ENCODE measurements at regions not wholly inside any gene's neighbourhood (a gene's known extent, or its start where the extent isn't known, plus 50 kb on each side); places are given as distances from the start of the nearest gene placed in this dataset.

DNA sequence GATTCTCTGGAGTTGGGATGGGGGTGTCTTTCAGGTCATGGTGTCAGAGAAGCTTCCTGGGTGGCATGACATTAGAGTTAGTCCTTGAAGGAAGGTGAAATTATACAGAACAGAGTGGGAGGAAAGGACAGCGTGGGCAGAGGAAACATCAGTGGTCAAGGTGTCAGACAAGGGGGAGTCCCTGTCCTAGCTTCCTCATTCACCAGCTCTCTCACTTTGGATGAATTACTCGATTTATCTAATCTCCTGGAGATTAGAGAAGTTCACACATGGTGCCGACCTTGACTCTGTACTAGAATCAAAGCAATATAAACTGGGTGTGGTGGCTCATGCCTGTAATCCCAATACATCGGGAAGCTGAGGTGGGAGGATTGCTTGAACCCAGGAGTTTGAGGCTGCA is 492.9 kb downstream of the VRK1 start:
- Histone ChIP-seq H3K36me3 (ENCODE audit: insufficient read depth, insufficient read length, low read length) (no peaks in the 10 kb centered on the region), H3K27me3 (ENCODE audit: insufficient read depth, insufficient read length) (no peaks in the 10 kb centered on the region), H3K4me1 (ENCODE audit: insufficient read depth, insufficient read length) (no peaks in the 10 kb centered on the region), H3K4me3 (ENCODE audit: insufficient read length, low read depth) (no peak overlapping the region), H3K9me3 (ENCODE audit: insufficient read depth, low read length) (no peaks in the 10 kb centered on the region), H3K9ac (ENCODE audit: insufficient read length, low read depth) (no peak overlapping the region)
- no peak for TF ChIP-seq YY1 (IDR thresholded peaks at IDR 0.05; ENCODE audit: insufficient read depth, insufficient read length)
- TF ChIP-seq SUZ12 (IDR thresholded peaks at IDR 0.05; ENCODE audit: extremely low read depth, insufficient read depth, insufficient read length) = no peak
- TF ChIP-seq ZNF274 (IDR thresholded peaks at IDR 0.05; ENCODE audit: low read depth, low read length) = no peak
- no peak for DNase-seq (ENCODE audit: low read depth, low spot score)

DNA sequence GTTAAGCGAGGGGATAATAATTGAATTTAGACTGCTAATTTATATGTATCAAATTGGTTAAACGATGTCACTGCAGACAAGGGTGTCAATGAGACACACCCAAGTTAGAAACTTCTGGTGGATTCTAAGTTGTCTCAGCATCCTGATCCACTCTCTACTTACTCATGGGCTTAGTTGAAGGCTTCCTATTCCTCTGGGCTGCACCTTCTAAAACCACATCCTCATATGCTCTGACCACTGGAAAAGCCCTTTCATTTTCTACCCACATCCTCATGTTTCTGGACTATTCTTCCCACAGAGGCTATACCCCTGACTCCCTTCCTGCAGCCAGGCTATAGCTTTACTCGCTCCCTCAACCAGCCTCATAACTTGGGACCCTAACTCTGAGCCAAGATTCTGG is 493.8 kb downstream of the VRK1 start:
- H3K27me3 ChIP-seq (ENCODE audit: insufficient read depth, insufficient read length) = no peaks in the 10 kb centered on the region
- H3K36me3 ChIP-seq (ENCODE audit: insufficient read depth, insufficient read length, low read length) = no peaks in the 10 kb centered on the region

DNA sequence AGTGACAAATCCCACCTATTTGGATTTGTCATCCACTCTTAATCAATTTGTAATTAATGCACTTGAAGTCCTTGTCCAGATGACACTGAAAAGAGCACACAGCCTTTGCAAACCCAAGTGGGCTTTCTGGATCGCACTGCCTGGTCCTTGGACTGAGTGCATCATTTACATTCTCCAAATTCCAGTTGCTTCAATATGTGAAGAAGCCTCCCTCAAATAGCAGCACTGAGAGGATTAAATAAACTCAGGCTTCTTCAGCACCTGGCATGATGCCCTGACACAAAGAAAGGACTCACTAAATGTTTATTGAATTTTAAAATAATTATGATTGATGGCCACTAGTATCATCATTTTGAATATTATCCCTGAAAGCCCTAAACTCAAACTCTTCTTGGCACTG is 496.5 kb downstream of the VRK1 start:
- Histone ChIP-seq H3K9ac (ENCODE audit: insufficient read length, low read depth) (no peak overlapping the region), H3K4me3 (ENCODE audit: insufficient read length, low read depth) (no peak overlapping the region), H3K4me1 (ENCODE audit: insufficient read depth, insufficient read length) (no peaks in the 10 kb centered on the region), H3K36me3 (ENCODE audit: insufficient read depth, insufficient read length, low read length) (no peaks in the 10 kb centered on the region), H3K27me3 (ENCODE audit: insufficient read depth, insufficient read length) (no peaks in the 10 kb centered on the region), H3K9me3 (ENCODE audit: insufficient read depth, low read length) (no peaks in the 10 kb centered on the region)
- TF ChIP-seq YY1 (IDR thresholded peaks at IDR 0.05; ENCODE audit: insufficient read depth, insufficient read length) = no peak
- DNase-seq (ENCODE audit: low read depth, low spot score) = no peak

More for the DNA sequence above, 493.8 kb downstream of the VRK1 start:
- Histone ChIP-seq H3K9me3 (ENCODE audit: insufficient read depth, low read length) (no peaks in the 10 kb centered on the region), H3K4me3 (ENCODE audit: insufficient read length, low read depth) (no peak overlapping the region), H3K9ac (ENCODE audit: insufficient read length, low read depth) (no peak overlapping the region), H3K4me1 (ENCODE audit: insufficient read depth, insufficient read length) (no peaks in the 10 kb centered on the region)
- DNase-seq (ENCODE audit: low read depth, low spot score) = no peak
- TF ChIP-seq ZNF274 (IDR thresholded peaks at IDR 0.05; ENCODE audit: low read depth, low read length) (no peak), SUZ12 (IDR thresholded peaks at IDR 0.05; ENCODE audit: extremely low read depth, insufficient read depth, insufficient read length) (no peak), YY1 (IDR thresholded peaks at IDR 0.05; ENCODE audit: insufficient read depth, insufficient read length) (no peak)

DNA sequence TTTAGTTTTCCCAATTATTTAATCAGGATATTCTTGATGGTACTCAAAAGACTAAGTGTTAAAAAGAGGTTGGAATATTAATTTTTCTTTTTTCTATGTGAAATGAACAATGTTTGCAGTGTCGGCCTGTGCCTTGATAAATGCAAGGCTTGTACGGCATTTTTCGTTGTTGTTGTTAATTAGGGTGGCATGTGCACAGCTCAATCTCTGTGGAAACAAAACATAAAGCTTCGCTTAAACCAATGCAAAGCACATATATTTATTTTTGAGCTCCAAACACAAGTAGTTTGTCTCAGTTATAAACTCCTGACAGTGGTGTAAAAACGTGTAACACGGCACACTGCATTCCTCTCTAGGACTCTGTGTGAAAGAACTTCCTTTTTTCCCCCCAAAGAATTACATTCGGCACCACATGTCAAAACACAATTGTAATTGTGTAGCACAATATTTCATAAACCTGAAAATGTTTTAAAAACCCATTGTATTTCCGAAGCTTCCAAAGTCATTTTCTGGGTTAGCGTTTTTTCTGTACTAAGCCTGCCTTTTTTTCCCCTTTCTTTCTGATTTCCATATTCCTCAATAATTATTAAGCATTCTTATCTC is 498.0 kb downstream of the VRK1 start:
- DNase-seq (ENCODE audit: low read depth, low spot score) = no peak
- Histone ChIP-seq H3K9ac (ENCODE audit: insufficient read length, low read depth) (no peak overlapping the region), H3K4me1 (ENCODE audit: insufficient read depth, insufficient read length) (no peaks in the 10 kb centered on the region), H3K27me3 (ENCODE audit: insufficient read depth, insufficient read length) (no peaks in the 10 kb centered on the region), H3K9me3 (ENCODE audit: insufficient read depth, low read length) (no peaks in the 10 kb centered on the region), H3K4me3 (ENCODE audit: insufficient read length, low read depth) (no peak overlapping the region), H3K36me3 (ENCODE audit: insufficient read depth, insufficient read length, low read length) (no peaks in the 10 kb centered on the region)
- TF ChIP-seq SUZ12 (IDR thresholded peaks at IDR 0.05; ENCODE audit: extremely low read depth, insufficient read depth, insufficient read length) = no peak
- no peak for TF ChIP-seq YY1 (IDR thresholded peaks at IDR 0.05; ENCODE audit: insufficient read depth, insufficient read length)
- no peak for TF ChIP-seq ZNF274 (IDR thresholded peaks at IDR 0.05; ENCODE audit: low read depth, low read length)

GRCh38 chr14:97296176-97296575 is 499.0 kb downstream of the VRK1 start:
- Histone ChIP-seq H3K27me3 (ENCODE audit: insufficient read depth, insufficient read length) (no peaks in the 10 kb centered on the region), H3K9me3 (ENCODE audit: insufficient read depth, low read length) (no peaks in the 10 kb centered on the region), H3K4me3 (ENCODE audit: insufficient read length, low read depth) (no peak overlapping the region), H3K9ac (ENCODE audit: insufficient read length, low read depth) (no peak overlapping the region), H3K36me3 (ENCODE audit: insufficient read depth, insufficient read length, low read length) (no peaks in the 10 kb centered on the region), H3K4me1 (ENCODE audit: insufficient read depth, insufficient read length) (no peaks in the 10 kb centered on the region)
- DNase-seq (ENCODE audit: low read depth, low spot score) = no peak
- no peak for TF ChIP-seq YY1 (IDR thresholded peaks at IDR 0.05; ENCODE audit: insufficient read depth, insufficient read length)
- no peak for TF ChIP-seq SUZ12 (IDR thresholded peaks at IDR 0.05; ENCODE audit: extremely low read depth, insufficient read depth, insufficient read length)
- TF ChIP-seq ZNF274 (IDR thresholded peaks at IDR 0.05; ENCODE audit: low read depth, low read length) = no peak

DNA sequence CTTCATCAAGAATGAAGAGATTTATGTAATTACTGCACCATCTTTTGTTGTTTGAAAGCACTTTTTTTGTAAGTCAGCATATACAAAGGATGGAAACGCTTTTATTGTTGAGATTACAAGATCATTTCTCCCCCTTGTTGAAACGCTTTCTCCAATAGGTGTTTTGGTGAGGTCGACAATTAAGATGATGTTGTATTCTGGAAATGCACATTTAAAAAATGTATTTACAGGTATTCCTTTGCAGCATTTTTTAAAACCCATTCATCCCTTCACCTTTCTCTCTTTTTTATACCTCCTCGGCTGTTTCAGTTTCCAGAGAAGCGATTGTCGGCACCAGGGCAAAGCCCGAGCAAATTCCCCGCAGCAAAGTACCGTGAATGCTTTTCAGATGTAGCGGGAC is 499.9 kb downstream of the VRK1 start:
- H3K9ac ChIP-seq (ENCODE audit: insufficient read length, low read depth) = no peak overlapping the region
- H3K4me3 ChIP-seq (ENCODE audit: insufficient read length, low read depth) = no peak overlapping the region
- H3K4me1 ChIP-seq (ENCODE audit: insufficient read depth, insufficient read length) = no peaks in the 10 kb centered on the region
- no peak for DNase-seq (ENCODE audit: low read depth, low spot score)
- no peaks in the 10 kb centered on the region for H3K36me3 ChIP-seq (ENCODE audit: insufficient read depth, insufficient read length, low read length)
- H3K9me3 ChIP-seq (ENCODE audit: insufficient read depth, low read length) = no peaks in the 10 kb centered on the region
- no peaks in the 10 kb centered on the region for H3K27me3 ChIP-seq (ENCODE audit: insufficient read depth, insufficient read length)
- no peak for TF ChIP-seq SUZ12 (IDR thresholded peaks at IDR 0.05; ENCODE audit: extremely low read depth, insufficient read depth, insufficient read length)
- TF ChIP-seq ZNF274 (IDR thresholded peaks at IDR 0.05; ENCODE audit: low read depth, low read length) = no peak
- no peak for TF ChIP-seq YY1 (IDR thresholded peaks at IDR 0.05; ENCODE audit: insufficient read depth, insufficient read length)

DNA sequence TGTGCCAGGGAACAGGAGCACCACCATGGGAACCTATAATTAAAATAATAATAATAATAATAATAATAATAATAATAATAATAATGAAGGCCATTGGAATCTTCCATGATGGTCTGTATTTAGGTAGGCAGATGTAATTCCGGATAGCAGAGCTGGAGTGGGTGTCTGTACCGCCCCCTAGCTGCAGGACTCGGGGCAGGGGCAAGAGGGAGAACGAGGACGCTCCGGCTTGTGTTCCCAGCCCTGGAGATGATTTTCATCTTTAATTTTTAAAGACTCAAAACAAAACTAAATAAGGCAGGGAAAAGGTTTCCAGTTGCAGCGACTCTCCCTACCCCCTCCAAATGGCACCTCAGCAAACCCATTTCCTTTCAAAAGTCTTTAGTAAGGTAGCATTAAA is 501.1 kb downstream of the VRK1 start:
- no peaks in the 10 kb centered on the region for H3K27me3 ChIP-seq (ENCODE audit: insufficient read depth, insufficient read length)
- H3K4me1 ChIP-seq (ENCODE audit: insufficient read depth, insufficient read length) = no peaks in the 10 kb centered on the region
- H3K9ac ChIP-seq (ENCODE audit: insufficient read length, low read depth) = no peak overlapping the region
- no peak for DNase-seq (ENCODE audit: low read depth, low spot score)
- H3K4me3 ChIP-seq (ENCODE audit: insufficient read length, low read depth) = no peak overlapping the region
- H3K36me3 ChIP-seq (ENCODE audit: insufficient read depth, insufficient read length, low read length) = no peaks in the 10 kb centered on the region
- H3K9me3 ChIP-seq (ENCODE audit: insufficient read depth, low read length) = no peaks in the 10 kb centered on the region
- TF ChIP-seq YY1 (IDR thresholded peaks at IDR 0.05; ENCODE audit: insufficient read depth, insufficient read length) (no peak), SUZ12 (IDR thresholded peaks at IDR 0.05; ENCODE audit: extremely low read depth, insufficient read depth, insufficient read length) (no peak), ZNF274 (IDR thresholded peaks at IDR 0.05; ENCODE audit: low read depth, low read length) (no peak)
